ENCODE measurements at regions not wholly inside any gene's neighbourhood (a gene's known extent, or its start where the extent isn't known, plus 50 kb on each side); places are given as distances from the start of the nearest gene placed in this dataset.

DNA sequence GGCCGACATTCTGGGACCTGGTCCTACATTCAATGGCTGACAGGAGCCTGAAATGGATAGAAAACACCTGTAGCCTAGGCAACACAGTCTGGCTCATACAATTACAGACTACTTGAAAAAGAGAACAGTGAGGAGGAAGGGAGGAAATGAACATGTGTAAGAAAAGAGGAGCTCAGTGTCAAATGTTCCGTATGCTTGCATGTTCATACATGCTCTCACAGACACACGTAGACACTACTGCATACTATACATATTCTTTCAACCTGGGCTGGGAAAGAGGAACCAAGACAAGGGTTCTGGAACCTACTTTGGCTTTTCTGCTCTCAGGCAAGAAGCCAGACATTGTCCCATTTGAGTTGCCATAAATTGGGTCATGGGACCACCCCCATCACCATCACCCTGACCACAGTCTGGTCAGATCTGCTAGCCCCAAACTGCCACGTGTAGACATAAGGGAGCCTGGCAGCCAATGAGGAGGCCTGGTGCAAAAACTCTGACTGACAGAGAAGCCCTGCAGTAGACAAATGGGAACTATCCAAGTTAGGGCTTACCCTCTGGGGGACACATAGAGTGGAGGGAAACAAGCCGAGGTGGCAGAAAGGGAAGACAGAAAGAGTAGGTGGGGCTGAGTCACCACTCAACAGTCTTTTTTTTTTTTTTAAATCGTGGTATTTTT lies 310.0 kb downstream of the SHQ1 start:
- WGBS, 2 experiments (ENCODE audit: extremely low coverage in 1 of 2, insufficient coverage in 1 of 2, insufficient read length in 1 of 2, insufficient replicate concordance in 2 of 2, low coverage in 1 of 2, low lambda C conversion rate in 2 of 2, missing lambda C conversion rate in 1 of 2) = 92% methylated on average over 6 of the region's 6 CpGs; no CpG with 5 or more reads in 1 of the 2 experiments
- POLR2A ChIA-PET (ENCODE audit: partially characterized antibody) = interaction anchor here (1.1 kb wide), 1 partner anchor 15 kb away, joined by 3 read pairs; no protein-coding TSS in a partner anchor
- no peak overlapping the region for H3K14ac ChIP-seq (ENCODE audit: insufficient read length)
- no peak overlapping the region for H3K27ac ChIP-seq (ENCODE audit: low read depth, low read length)
- no peak overlapping the region for H3K4me2 ChIP-seq (ENCODE audit: insufficient read depth in 1 of 2, low read depth in 2 of 2, low read length in 2 of 2)
- peaks cover 4 to 8% (median 7%) of the 10 kb centered on the region in 4 experiments; a peak in 6 of 7 replicates for H3K4me1 ChIP-seq (replicated peaks in 1 of 4; ENCODE audit: control insufficient read depth in 3 of 4, insufficient read depth in 4 of 4, low read length in 3 of 4)
- no peak overlapping the region for H3K9ac ChIP-seq (replicated peaks in 1 of 4; ENCODE audit: extremely low read depth in 1 of 4, low read depth in 3 of 4, low read length in 3 of 4)
- no peak overlapping the region for H4K5ac ChIP-seq (ENCODE audit: insufficient read length, low read depth, low read length)
- no peak overlapping the region for H2BK12ac ChIP-seq (ENCODE audit: low read depth, low read length)
- no peak overlapping the region for H3K56ac ChIP-seq (replicated peaks; ENCODE audit: insufficient read length, low read depth, low read length)
- no peak overlapping the region for H2AK5ac ChIP-seq (ENCODE audit: low read depth, low read length)
- no peak overlapping the region for H2BK120ac ChIP-seq (replicated peaks; ENCODE audit: low read depth, low read length)
- H3K79me2 ChIP-seq (ENCODE audit: control insufficient read depth in 1 of 2, insufficient read depth in 2 of 2, low read length in 2 of 2) = no peaks in the 10 kb centered on the region
- H3K4ac ChIP-seq (replicated peaks; ENCODE audit: insufficient read length, low read depth, low read length) = no peak overlapping the region
- no peaks in the 10 kb centered on the region for H3K36me3 ChIP-seq (ENCODE audit: control insufficient read depth in 2 of 4, insufficient read depth in 4 of 4, low read length in 3 of 4)
- no peak overlapping the region for H2BK20ac ChIP-seq (ENCODE audit: low read length)
- H3K23ac ChIP-seq (ENCODE audit: insufficient read length) = no peak overlapping the region
- H2AFZ ChIP-seq (ENCODE audit: low read length) = no peak overlapping the region
- FAIRE-seq (no peak), DNase-seq (ENCODE audit: low read depth in 1 of 2, low spot score in 2 of 2) (no peak)
- H2BK15ac ChIP-seq (ENCODE audit: low read length) = no peak overlapping the region; the same call in 1 of the 2 replicates
- H4K20me1 ChIP-seq (replicated peaks in 1 of 2; ENCODE audit: control insufficient read depth in 1 of 2, insufficient read depth in 2 of 2, low read length in 2 of 2) = no peaks in the 10 kb centered on the region
- H3K18ac ChIP-seq (ENCODE audit: extremely low read depth, low read length) = no peak overlapping the region
- H4K8ac ChIP-seq (ENCODE audit: extremely low read depth, insufficient read depth, low read length) = no peak overlapping the region
- H3K23me2 ChIP-seq (ENCODE audit: low read depth, low read length) = peaks cover 8% of the 10 kb centered on the region; the same call in 1 of the 2 replicates
- H3K4me3 ChIP-seq (ENCODE audit: extremely low read depth in 1 of 4, insufficient read depth in 2 of 4, low read depth in 3 of 4, low read length in 4 of 4) = no peak overlapping the region
- peaks cover 0 to 5% (median 2%) of the 10 kb centered on the region in 4 experiments; a peak in 4 of 7 replicates for H3K27me3 ChIP-seq (replicated peaks in 1 of 4; ENCODE audit: control insufficient read depth in 3 of 4, extremely low read depth in 1 of 4, insufficient read depth in 3 of 4, low read length in 3 of 4)
- CTCF ChIA-PET (ENCODE audit: partially characterized antibody) = interaction anchor here (1.3 kb wide), 1 partner anchor 284 kb away, joined by 4 read pairs; no protein-coding TSS in a partner anchor
- peaks cover 0 to 3% of the 10 kb centered on the region in 2 experiments; a peak in 1 of 4 replicates for H3K9me3 ChIP-seq (ENCODE audit: insufficient read depth in 2 of 2, low read depth in 1 of 2, low read length in 1 of 2)
- no peak overlapping the region for H4K91ac ChIP-seq (replicated peaks; ENCODE audit: insufficient read length, low read length)
- H2BK5ac ChIP-seq (ENCODE audit: low read depth, low read length) = no peak overlapping the region
- H3K79me1 ChIP-seq (ENCODE audit: low read depth, low read length) = no peaks in the 10 kb centered on the region
- TF ChIP-seq KDM4A (IDR thresholded peaks at IDR 0.05; ENCODE audit: low read depth, low read length, severe bottlenecking) = no peak
- no peak for TF ChIP-seq BCL11A (IDR thresholded peaks at IDR 0.05; ENCODE audit: low read depth in 2 of 2, low read length in 2 of 2)
- no peak for TF ChIP-seq SAP30 (IDR thresholded peaks at IDR 0.05; ENCODE audit: insufficient read depth, insufficient replicate concordance, low read length)
- TF ChIP-seq POLR2AphosphoS5 (IDR thresholded peaks at IDR 0.05; ENCODE audit: low read depth, low read length) = no peak
- TF ChIP-seq POLR2A (IDR thresholded peaks at IDR 0.05; ENCODE audit: control extremely low read depth in 1 of 2, low read depth in 2 of 2, low read length in 2 of 2) = no peak
- TF ChIP-seq HDAC2 (IDR thresholded peaks at IDR 0.05; ENCODE audit: borderline replicate concordance in 1 of 2, low read depth in 2 of 2, low read length in 2 of 2) = no peak
- no peak for TF ChIP-seq TCF12 (IDR thresholded peaks at IDR 0.05; ENCODE audit: low read depth, low read length)
- TF ChIP-seq CBX5 (IDR thresholded peaks at IDR 0.05; ENCODE audit: low read depth, low read length) = no peak
- no peak for TF ChIP-seq GABPA (IDR thresholded peaks at IDR 0.05; ENCODE audit: borderline replicate concordance, insufficient read depth, low read length)
- no peak for TF ChIP-seq SP2 (IDR thresholded peaks at IDR 0.05; ENCODE audit: low read length)
- TF ChIP-seq CHD1 (IDR thresholded peaks at IDR 0.05; ENCODE audit: low read depth, low read length) = no peak
- TF ChIP-seq TAF7 (optimal IDR thresholded peaks at IDR 0.05; ENCODE audit: borderline replicate concordance, low read depth, low read length) = no peak
- no peak for TF ChIP-seq SUZ12 (IDR thresholded peaks at IDR 0.05; ENCODE audit: low read length)

All from H1 (cell line).